GM21723 (cell line): ENCODE measurements at regions not wholly inside any gene's neighbourhood (a gene's known extent, or its start where the extent isn't known, plus 50 kb on each side); places are given as distances from the start of the nearest gene placed in this dataset.

Experiments
- ATAC-seq: cut with Tn5 transposase; IDR thresholded peaks from one replicate; pipeline ENCODE4 v1.9.1; 2021; ENCODE audit warnings: mild to moderate bottlenecking, moderate library complexity; ENCODE audit not compliant: unreplicated experiment

- no peak for ATAC-seq
Observed at GRCh38 chr1:47627016-47627415, 189.2 kb downstream of the FOXD2 start.

- no peak for ATAC-seq
Observed at GRCh38 chr1:47627471-47628370, 189.9 kb downstream of the FOXD2 start.

- no peak for ATAC-seq
Observed at GRCh38 chr1:47629201-47629600, 191.4 kb downstream of the FOXD2 start.

- ATAC-seq = no peak
Observed at GRCh38 chr1:47630346-47630745, 192.5 kb downstream of the FOXD2 start.

- no peak for ATAC-seq
Observed at GRCh38 chr1:47631411-47631995, 193.7 kb downstream of the FOXD2 start.

- ATAC-seq = no peak
Observed at GRCh38 chr1:47635111-47635510, 197.3 kb downstream of the FOXD2 start.

- no peak for ATAC-seq
Observed at GRCh38 chr1:47635597-47635996, 197.8 kb downstream of the FOXD2 start.

- ATAC-seq = no peak
Observed at GRCh38 chr1:47637111-47637685, 199.4 kb downstream of the FOXD2 start.

- no peak for ATAC-seq
Observed at GRCh38 chr1:47638240-47638639, 200.4 kb downstream of the FOXD2 start.

- ATAC-seq = no peak
Observed at GRCh38 chr1:47638713-47639112, 200.9 kb downstream of the FOXD2 start.

GRCh38 chr1:47643306-47644211 is 205.7 kb downstream of the FOXD2 start:
- ATAC-seq = no peak

- ATAC-seq = no peak
Observed at GRCh38 chr1:47644212-47644573, 206.3 kb downstream of the FOXD2 start.

GRCh38 chr1:47645151-47645550 is 207.3 kb downstream of the FOXD2 start:
- no peak for ATAC-seq

- ATAC-seq = no peak
Observed at GRCh38 chr1:47646676-47647075, 208.8 kb downstream of the FOXD2 start.

GRCh38 chr1:47647327-47647845 is 209.5 kb downstream of the FOXD2 start:
- ATAC-seq = no peak

- ATAC-seq = no peak
Observed at GRCh38 chr1:47650205-47650604, 212.4 kb downstream of the FOXD2 start.

GRCh38 chr1:47650611-47651010 is 212.8 kb downstream of the FOXD2 start:
- ATAC-seq = no peak

- ATAC-seq = no peak
Observed at GRCh38 chr1:47651311-47652089, 213.7 kb downstream of the FOXD2 start.

- ATAC-seq = no peak
Observed at GRCh38 chr1:47655521-47656300, 217.9 kb downstream of the FOXD2 start.
